ENCODE measurements at regions not wholly inside any gene's neighbourhood (a gene's known extent, or its start where the extent isn't known, plus 50 kb on each side); places are given as distances from the start of the nearest gene placed in this dataset.

DNA sequence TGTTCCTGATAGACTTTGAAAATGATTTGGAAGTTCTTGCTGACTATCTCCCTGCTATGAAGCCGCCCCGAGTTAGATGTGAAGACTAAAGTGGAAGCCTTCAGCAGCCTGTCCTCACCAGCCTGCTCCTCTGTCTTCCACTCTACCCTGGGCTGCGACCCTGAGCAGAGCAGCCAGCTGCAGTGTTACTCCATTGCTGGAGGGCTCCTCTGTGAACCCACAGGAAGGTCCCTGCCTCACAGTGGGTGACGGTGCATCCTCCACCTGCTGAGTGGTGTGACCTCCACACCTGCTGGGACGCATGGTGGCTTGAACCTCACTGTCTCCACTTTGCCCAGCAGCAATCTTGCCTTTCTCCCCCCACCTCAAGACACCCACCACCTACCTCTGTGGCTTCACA, 116.4 kb downstream of the IRS2 start:
- no peak for DNase-seq (ENCODE audit: low spot score)

DNA sequence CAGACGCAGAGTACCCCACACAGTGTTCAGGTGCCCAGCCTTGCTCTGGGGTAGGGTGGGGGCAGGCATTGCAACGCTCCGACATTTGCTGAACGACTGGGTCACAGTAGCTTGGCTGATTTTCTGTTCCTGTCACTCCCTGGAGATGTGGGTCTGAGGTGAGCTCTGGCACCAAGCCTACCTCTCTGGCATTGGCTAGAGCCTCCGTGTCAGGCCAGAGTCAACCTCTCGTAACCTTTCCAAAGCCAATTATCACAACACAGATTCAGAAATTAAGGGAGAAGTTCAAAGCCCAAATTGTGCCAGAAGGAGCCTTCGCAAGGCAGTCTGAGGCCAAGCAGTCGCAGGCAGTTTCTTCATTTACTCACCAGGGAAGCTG, 117.2 kb downstream of the IRS2 start:
- DNase-seq (ENCODE audit: low spot score): no peak

DNA sequence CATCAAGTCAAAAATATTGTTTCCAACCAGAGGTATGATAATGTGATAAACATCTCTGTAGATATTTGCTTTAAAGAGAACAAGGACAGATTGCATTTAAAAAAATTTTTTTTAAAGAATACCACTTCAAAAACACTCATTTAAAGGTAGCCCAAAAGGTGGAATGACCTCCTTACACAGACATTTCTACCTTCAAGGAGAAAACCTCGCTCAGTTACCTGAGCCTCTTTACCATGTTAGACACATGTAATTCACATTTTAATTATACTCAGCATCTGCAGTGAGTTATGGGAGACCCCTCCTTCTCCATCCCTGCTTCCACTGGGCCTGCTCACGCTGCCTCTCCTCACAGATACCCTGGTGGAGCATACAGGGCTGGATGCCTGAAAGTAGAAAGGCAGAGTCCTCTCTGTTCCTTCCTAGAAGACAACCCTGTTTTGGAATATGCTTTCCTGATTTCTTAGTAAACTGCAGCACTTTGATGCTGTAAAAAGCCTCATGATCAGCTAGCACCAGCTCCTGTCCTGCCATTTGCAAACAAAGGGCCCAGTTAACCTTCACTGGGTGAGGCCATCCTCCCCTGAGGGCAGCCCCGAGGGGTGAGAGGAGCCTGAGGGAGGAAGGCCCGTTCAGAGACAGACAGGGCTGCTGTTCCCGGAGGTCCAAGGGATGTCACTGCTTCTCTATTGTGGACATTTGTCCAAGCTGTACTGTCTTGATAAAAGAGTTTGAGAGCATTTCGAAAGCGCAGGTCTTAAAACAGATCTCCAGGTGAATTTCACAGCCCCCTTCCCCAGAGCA, 117.8 kb downstream of the IRS2 start:
- no peak for DNase-seq (ENCODE audit: low spot score)

DNA sequence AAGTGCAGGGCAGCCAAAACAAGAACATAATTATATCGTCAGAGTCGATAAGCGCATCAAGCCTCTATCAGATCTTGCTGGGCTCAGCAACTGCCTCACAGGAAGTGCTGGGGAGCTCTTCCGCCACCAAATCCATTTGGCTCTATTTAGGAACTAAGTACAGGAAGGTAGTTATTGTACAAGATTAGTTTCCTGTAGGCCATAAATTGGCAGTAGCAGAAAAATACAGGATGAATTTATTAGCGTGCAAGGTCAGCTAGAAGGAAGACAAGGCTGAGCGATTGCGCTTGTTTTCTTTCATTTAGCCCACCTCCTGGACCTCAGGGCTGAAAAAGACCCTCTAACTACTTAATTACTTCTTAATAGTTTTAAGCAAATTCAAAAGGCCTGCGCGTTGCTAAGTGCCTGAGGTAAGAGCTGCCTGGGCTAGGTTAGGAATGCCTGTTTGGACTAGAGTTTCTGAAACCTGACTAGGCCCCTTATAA, 118.5 kb downstream of the IRS2 start:
- DNase-seq (ENCODE audit: low spot score): no peak

DNA sequence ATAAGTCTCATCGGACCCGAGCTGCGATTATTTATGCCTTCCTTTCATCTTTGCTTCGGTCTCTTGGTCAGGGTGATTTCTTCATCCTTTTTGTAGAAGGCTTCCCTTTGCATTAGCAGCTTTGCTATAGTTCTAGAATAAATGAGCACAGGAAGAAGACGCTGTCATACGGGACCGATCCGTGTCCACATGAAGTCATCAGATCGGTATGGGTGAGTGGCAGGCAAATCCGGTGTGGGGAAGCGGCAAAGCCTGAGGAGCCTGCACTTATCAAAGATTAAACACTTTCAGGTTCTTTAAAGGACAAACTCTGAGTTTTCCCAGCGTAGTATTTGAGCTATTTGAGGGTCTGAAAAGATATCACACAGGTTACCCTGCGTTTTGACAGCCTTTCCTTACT, 119.3 kb downstream of the IRS2 start:
- DNase-seq (ENCODE audit: low spot score): no peak

DNA sequence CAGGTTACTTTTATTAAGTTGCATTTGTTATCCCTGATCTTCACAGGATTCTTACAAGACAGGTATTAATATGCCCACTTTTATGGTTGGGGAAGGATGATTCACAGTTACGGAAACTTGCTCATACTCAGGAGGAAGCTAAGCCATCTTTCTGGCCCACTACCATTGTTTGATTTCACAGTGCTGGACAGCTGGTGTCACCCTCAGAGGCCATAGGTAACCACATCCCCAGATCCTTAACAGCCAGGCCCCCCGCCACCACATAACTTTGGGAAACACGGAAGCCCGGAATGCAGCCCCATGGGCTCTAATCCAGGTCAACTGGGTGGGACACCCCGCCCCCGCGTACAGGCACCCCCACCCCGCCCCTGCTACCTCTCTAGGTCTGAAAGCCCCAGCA, 119.7 kb downstream of the IRS2 start:
- DNase-seq (ENCODE audit: low spot score): no peak

DNA sequence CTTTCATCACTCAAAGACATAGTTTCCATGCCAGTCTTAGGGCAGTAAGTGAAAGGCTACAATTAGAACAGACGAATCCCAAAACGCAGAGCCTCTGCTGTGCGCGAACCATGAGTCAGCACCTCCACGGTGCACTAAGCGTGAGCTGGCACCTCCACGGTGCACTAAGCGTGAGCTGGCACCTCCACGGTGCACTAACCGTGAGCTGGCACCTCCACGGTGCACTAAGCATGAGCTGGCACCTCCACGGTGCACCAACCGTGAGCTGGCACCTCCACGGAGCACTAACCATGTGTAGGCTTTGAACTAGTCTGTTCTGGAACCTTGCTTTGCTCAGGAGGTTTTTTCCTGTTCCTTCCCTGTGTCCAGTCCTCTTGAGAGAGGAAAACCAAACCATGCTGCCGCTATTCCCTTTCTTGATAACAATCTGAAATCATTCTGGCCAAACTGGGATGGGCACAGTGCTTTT, 120.6 kb downstream of the IRS2 start:
- no peak for DNase-seq (ENCODE audit: low spot score)

DNA sequence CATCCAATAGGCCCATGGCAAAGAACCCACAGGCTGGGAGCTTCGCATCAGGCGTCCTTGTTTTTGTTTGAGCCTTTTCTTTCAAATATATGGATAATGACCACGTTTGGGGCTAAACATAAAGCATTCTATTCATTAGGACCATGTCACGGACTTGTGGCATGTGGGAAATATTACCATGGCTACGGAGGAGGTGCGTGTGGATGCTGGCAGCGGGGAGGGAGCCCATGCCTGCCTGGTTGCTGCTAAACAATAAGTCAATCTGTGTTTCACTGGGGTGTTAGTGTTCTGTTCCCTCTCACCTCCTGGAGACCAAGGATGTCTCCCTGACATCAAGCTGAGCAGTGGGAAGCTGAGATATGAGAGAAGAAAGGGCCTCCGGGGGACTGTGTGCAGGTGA, 121.1 kb downstream of the IRS2 start:
- no peak for DNase-seq (ENCODE audit: low spot score)

DNA sequence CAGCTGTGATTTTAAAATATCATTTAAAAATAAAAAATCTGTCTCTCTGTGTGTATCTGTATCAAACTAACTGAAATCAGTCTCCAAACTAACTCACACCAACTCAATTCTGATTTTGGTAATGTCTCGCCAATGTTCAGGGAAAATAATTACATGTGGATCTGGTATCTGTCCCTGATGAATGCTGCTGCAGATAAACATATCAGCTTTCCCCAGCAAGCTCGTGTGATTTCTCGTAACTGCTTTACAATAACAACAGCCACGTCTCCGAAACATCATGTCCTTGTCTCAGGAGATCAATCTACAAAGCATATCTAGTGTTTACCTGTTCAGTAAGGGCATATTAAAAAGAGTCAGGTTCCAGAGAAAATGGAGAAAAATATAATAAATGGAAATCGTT, 129.0 kb downstream of the IRS2 start:
- DNase-seq (ENCODE audit: low spot score): no peak

DNA sequence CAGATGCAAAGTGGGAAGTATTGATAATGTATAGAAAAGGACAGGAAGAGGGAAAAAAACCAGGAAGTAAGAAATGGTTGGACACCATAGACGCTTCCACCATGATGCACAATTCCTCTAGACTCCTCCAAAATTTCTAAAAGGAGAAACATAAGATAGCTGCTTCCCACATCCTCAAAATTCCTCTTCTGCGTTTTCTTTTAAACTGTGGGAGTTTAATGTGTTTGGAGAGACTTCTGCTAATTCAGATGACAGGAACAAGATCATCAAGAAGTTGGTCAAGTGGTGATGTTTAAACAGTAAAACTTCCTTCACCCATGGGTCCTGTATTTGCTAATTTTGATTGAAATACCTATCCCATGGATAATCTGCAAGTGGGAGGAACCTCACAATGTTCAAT, 130.2 kb downstream of the IRS2 start:
- DNase-seq (ENCODE audit: low spot score): no peak

DNA sequence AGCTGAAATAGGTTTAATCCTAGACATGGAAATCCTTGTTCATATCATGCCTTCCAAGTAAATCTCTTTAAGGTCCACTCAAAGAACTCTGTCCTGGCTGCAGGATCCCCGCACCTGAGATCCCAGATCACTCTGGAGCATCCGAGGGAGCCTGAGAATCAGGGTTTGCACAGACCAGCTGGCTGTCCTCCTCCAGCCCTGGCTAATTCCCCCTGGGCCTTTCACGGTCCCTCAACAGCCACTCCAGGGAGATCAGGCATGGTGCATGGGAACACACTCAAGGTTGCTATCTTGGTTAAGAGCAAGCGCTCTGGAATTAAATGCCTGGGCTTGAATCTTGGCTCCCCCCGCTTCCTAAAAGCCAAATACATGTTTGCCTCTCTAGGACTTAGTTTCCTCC, 130.8 kb downstream of the IRS2 start:
- DNase-seq (ENCODE audit: low spot score): no peak

DNA sequence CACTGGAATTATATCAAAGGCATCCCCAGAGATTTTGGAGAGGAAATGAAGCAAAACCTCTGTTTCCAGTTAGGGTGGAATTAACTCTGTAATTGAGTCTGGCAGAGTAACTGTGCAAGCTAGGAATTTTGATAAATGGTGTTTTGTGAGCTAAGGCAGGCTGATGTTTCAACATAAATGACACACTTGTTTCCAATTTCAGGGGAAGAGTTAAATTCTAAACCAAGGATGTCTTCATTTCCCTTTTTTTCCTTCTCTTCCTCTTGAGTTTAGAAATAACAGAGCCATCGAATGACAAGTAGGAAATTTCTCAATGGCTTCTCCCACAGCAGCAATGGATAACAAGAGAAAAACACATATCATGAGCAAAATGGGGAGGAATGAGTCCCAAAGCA, 131.2 kb downstream of the IRS2 start:
- no peak for DNase-seq (ENCODE audit: low spot score)

DNA sequence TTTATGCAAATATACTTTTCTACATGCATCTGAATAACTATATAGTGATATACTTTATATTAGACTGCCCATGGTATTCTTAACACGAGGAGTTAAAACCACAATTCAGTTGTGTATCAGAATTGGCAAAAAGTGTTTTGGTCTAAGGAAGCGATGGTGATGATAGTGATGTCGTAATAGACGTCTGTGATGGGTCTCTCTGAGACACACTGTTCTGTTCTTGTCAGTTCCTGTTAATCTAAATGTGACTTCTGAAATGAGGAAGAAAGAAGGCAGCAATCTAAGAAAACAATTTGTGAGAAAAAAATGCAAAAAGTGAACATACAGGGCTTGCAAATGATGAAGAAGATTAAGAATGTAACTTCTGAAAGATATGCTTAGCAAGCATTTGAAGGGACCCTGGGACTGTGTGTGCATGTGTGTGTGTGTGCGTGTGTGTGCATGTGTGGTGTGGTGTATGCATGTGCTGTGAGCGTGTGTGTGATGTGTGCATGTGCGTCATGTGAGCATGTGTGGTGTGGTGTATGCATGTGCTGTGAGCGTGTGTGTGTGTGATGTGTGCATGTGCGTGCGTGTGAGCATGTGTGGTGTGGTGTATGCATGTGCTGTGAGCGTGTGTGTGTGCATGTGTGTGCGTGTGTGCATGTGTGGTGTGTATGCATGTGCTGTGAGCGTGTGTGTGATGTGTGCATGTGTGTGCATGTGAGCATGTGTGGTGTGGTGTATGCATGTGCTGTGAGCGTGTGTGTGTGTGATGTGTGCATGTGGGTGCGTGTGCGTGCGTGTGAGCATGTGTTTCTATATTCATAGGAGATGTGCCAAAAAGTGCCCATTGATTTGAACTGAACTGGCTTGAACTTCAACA, 131.8 kb downstream of the IRS2 start:
- DNase-seq (ENCODE audit: low spot score): no peak

DNA sequence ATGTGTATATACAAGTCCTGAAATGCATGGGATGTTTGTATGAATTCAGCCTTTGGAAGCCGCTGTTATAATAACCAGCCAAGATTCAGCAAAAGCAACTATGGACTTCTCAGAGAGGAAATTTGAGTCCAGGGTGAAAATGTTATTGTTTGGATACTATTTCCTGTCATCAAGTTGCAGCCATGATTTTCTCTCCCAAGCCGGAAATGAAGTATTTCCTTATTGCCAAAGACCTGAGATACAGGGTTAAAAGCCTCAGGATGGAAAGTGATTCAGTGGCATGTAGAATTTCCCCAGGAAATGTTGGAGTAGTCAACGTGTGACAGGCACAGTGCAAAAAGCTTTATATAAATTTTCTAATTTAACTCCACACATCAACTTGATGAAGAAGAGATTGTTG, 133.9 kb downstream of the IRS2 start:
- DNase-seq (ENCODE audit: low spot score): peak; percentile 54

DNA sequence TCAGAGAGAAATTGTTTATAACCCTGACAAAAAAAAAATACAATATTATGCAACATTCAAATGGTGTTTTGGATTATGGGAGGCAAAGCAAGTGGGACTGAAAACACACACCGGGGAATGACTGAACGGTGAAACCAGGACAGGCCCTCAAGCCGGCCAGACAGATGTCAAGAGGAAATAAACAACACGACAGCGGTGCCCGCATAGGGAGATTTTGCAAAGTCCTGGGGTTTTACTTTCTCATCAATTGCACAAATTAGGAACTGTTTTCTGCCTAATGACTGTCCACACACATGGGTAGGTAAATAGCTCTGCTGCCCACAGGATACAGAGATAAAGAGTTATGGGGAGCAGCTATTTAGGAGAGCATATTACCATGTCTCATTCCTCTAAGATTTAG, 134.5 kb downstream of the IRS2 start:
- no peak for DNase-seq (ENCODE audit: low spot score)

DNA sequence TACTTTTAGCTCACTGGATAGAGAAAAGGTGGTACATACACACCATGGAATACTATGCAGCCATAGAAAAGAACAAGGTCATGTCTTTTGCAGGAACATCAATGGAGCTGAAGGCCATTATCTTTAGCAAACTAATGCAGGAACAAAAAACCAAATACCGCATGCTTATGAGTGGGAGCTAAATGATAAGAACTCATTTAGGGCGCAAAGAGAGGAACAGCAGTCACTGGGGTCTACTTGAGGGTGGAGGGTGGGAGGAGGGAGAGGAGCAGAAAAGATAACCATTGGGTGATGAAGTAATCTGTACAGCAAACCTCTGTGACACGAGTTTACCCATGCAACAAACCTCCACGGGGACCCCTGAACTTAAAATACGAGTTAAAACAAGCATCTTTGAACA, 135.1 kb downstream of the IRS2 start:
- DNase-seq (ENCODE audit: low spot score): no peak

DNA sequence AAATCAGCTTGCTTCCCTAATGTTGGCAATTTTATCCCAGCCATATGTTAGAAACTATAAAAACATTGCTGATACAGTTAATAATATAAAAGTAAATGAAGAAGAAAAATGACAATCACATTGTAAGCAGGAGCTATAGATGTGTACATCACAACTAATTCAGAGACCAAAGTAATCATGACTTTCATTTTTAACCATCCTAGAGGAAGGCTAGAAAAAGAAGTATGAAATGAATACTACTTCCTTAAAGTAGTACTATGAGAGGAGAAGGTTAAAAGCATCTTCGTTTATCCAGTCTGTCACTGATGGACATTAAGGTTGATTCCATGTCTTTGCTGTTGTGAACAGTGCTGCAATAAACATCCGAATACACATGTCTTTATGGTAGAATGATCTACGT, 135.5 kb downstream of the IRS2 start:
- DNase-seq (ENCODE audit: low spot score): no peak

DNA sequence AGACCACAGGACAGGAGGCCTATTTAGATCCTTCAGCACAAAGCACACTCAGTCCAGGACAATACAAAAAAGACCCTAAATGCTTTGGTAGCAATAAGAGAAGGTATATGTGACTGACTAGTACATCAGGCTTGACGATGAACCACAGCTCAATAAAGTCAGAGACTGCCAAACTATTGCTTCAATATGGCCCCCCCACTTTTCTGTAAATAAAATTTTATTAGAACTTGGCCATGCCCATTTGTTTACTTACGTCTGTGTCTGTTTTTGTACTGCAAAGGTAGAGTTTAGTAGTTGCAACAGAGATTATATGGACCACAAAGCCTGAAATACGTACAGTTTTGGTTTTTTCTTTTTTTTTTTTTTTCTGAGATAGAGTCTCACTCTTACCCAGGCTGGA, 136.7 kb downstream of the IRS2 start:
- no peak for DNase-seq (ENCODE audit: low spot score)

DNA sequence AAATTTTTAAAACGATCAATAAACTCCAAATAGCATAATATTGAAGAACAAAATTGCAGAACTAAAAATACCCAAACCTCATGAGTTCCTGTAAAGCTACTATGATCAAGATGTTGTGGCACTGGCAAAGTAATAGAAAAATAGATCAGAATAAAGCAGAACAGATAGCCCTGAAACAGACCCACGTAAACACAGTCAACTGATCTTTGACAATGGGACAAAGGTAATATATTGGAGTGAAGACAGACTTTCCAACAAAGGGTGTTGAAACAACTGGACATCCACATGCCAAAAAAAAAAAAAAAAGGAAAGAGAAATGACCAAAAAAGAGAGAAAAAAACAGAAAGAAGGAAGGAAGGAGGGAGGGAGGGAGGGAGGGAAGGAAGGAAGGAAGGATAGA, 138.7 kb downstream of the IRS2 start:
- DNase-seq (ENCODE audit: low spot score): no peak

DNA sequence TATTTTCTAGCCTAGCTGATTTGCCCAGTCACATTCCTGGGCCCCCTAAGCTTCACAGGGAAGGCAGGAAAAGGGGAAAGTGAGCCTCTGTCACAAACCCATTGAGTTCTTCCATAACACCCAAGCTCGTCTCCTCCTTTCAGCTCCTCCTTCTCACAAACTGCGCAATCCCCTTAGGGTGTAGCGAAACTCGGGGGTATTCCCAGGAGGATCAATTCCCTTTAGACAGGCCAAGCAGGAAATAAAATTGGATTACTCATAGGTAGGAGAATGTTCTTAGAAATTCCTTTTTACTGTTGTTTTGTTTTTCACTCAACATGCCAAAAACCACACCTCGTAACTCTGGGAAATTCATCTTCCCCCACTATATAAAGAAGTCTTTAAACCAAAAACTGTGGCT, 139.3 kb downstream of the IRS2 start:
- DNase-seq (ENCODE audit: low spot score): no peak

DNA sequence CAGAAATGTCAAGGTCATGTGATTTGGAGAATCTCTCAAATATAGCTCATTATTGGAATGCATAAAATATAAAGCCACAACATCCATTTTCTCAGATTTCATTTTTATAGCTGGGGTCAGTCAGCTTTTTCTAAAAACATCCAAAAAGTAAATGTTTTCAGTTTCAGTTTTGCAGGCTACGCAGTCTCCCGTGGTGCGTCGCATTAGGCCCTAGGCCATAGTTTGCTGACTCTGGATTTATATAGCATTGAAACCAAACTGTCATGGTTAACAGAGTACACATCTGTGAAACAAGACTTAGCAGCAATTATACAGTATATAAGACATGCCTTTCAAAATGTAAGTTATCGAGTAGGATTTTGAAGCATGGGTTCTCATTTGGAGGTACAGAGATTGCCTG, 140.0 kb downstream of the IRS2 start:
- no peak for DNase-seq (ENCODE audit: low spot score)

DNA sequence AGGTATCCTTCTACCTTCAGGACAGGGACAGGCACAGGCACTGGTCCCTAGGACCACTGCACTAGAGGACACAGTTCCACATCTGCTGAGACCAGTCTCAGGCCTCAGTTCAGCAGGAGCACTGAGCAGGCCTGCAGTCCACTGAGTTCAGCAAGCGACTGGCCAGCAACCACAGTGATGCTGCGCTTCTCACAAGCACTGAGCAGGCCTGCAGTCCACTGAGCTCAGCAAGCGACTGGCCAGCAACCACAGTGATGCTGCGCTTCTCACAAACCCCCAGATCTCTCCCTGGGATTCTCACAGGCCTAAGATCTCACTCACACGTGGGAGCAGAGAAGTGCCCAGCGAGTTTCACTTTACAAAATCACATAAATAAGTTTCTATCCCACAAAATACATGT, 140.6 kb downstream of the IRS2 start:
- DNase-seq (ENCODE audit: low spot score): no peak

DNA sequence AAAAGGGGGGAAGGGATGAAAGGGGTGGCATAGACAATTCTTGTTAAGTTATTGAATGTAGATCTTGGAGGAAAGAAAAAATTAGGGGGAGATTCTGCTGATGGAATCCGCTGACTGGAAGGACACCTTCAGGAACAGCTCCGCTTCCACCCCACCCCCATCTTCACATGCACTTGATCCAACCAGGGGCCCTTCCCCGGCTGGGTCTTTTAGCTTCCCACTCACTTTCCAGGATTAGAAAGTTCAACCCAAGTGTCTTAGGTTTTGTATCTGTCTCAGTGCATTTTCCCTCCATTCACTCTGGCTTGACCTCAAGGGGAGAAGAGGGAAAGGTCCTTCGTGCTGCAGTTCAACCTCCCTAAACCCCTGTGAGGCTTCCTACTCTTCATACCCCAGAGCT, 141.4 kb downstream of the IRS2 start:
- no peak for DNase-seq (ENCODE audit: low spot score)

All from kidney capillary endothelial cell (primary cell).